Endothelial cell of umbilical vein (primary cell): ENCODE measurements at regions not wholly inside any gene's neighbourhood (a gene's known extent, or its start where the extent isn't known, plus 50 kb on each side); places are given as distances from the start of the nearest gene placed in this dataset.

ENCODE experiments used
- BruUV-seq: library from RNA; stranded (reverse); fragments of 400-500 nt; replicated peaks from 2 replicates; lab custom pipeline; 2021; lab: Mats Ljungman, UMichigan
- CTCF ChIA-PET: fragments of 300-600, 350-600 bp; sonication (Branson Sonifier 250); formaldehyde crosslinking; loops from one replicate; lab custom pipeline; 2021; ENCODE audit warnings: antibody characterized with exemption, inconsistent platforms; lab: Charles Lee
- POLR2A ChIA-PET: fragments of 300-600, 350-600 bp; sonication (Branson Sonifier 250); formaldehyde crosslinking; loops from one replicate; lab custom pipeline; 2021; ENCODE audit warnings: antibody characterized with exemption, inconsistent platforms; lab: Charles Lee
- DNase-seq: peaks from one replicate; pipeline ENCODE4 v3.0.0-alpha.2; 2011; ENCODE audit warnings: low read depth, low spot score
- FAIRE-seq: peaks from 2 replicates; lab custom pipeline; 2011; peaks lifted over from hg19 to GRCh38; lab: Jason Lieb, UNC
- H2AFZ ChIP-seq: 2 replicates; pipeline ENCODE4 v1.6.0; 2012; ENCODE audit warnings: low read depth, low read length, control low read depth, inconsistent platforms
- H3K27ac ChIP-seq: 2 replicates; pipeline ENCODE4 v1.5.1; 2011; ENCODE audit warnings: low read depth, mild to moderate bottlenecking, control low read depth, low read length, moderate library complexity; ENCODE audit not compliant: insufficient read depth
- H3K27me3 ChIP-seq, 2 experiments: 2 replicates each; pipeline versions ENCODE4 v1.6.0 to v1.6.1; 2011; ENCODE audit warnings: low read length in 2 of 2, mixed read lengths in 1 of 2; ENCODE audit not compliant: control insufficient read depth in 2 of 2, insufficient read depth in 2 of 2
- H3K36me3 ChIP-seq, 2 experiments: 2 replicates in 1 of 2; 3 replicates in 1 of 2; pipeline ENCODE4 v1.5.1; 2011; ENCODE audit warnings: low read length in 2 of 2, mild to moderate bottlenecking in 1 of 2, moderate library complexity in 1 of 2; ENCODE audit not compliant: control insufficient read depth in 2 of 2, insufficient read depth in 2 of 2; ENCODE audit errors: extremely low read depth in 1 of 2
- H3K4me1 ChIP-seq: 3 replicates; pipeline ENCODE4 v1.5.1; 2011; ENCODE audit warnings: mild to moderate bottlenecking, low read length; ENCODE audit not compliant: control insufficient read depth, insufficient read depth; ENCODE audit errors: extremely low read depth
- H3K4me2 ChIP-seq: 2 replicates; pipeline ENCODE4 v1.6.1; 2011; ENCODE audit warnings: low read length, control low read depth, mixed read lengths; ENCODE audit not compliant: insufficient read depth
- H3K4me3 ChIP-seq, 3 experiments: fragments of 200-600 bp in 1 of 3; sonication (generic), shearing (Covaris generic) in 1 of 3; replicated peaks in 1 of 3; 2 replicates each; pipeline ENCODE4 v1.5.1; 2011 to 2016; ENCODE audit warnings: control low read depth in 3 of 3, low read length in 3 of 3, mild to moderate bottlenecking in 2 of 3, inconsistent platforms in 1 of 3, low read depth in 1 of 3, moderate library complexity in 1 of 3; ENCODE audit not compliant: insufficient read depth in 1 of 3
- H3K79me2 ChIP-seq: 2 replicates; pipeline ENCODE4 v1.6.0; 2012; ENCODE audit warnings: low read length, inconsistent platforms; ENCODE audit not compliant: control insufficient read depth, insufficient read depth
- H3K9ac ChIP-seq: replicated peaks from 2 replicates; pipeline ENCODE3; 2011; ENCODE audit warnings: low read length, control low read depth; ENCODE audit not compliant: insufficient read depth; ENCODE audit errors: extremely low read depth
- H3K9me1 ChIP-seq: replicated peaks from 3 replicates; pipeline ENCODE4 v1.6.0; 2011; ENCODE audit warnings: mild to moderate bottlenecking, low read length; ENCODE audit not compliant: control insufficient read depth, insufficient read depth; ENCODE audit errors: extremely low read depth
- H3K9me3 ChIP-seq: replicated peaks from 2 replicates; pipeline ENCODE4 v1.5.1; 2012; ENCODE audit warnings: low read length, inconsistent platforms; ENCODE audit not compliant: control insufficient read depth, insufficient read depth
- H4K20me1 ChIP-seq: replicated peaks from 2 replicates; pipeline ENCODE3; 2011; ENCODE audit warnings: mild to moderate bottlenecking, low read length; ENCODE audit not compliant: control insufficient read depth, insufficient read depth; ENCODE audit errors: extremely low read depth
- EZH2 ChIP-seq: IDR thresholded peaks from 2 replicates; pipeline ENCODE4 v1.6.1; 2012; ENCODE audit warnings: borderline replicate concordance, low read depth, mild to moderate bottlenecking, moderate library complexity, low read length, inconsistent platforms; ENCODE audit not compliant: severe bottlenecking
- FOS ChIP-seq: IDR thresholded peaks from 2 replicates; pipeline ENCODE4 v1.6.1; 2011; ENCODE audit warnings: mild to moderate bottlenecking, low read length, moderate library complexity, borderline replicate concordance; ENCODE audit not compliant: insufficient read depth
- GATA2 ChIP-seq: IDR thresholded peaks from 2 replicates; pipeline ENCODE4 v1.7.0; 2011; ENCODE audit warnings: low read depth, mild to moderate bottlenecking, moderate library complexity, mixed read lengths, low read length; ENCODE audit not compliant: insufficient read length, insufficient read depth
- JUN ChIP-seq: IDR thresholded peaks from 2 replicates; pipeline ENCODE4 v1.6.1; 2011; ENCODE audit warnings: borderline replicate concordance, low read depth; ENCODE audit not compliant: insufficient read length, insufficient read depth
- MYC ChIP-seq: IDR thresholded peaks from one replicate; pipeline ENCODE4 v1.6.1; 2011; ENCODE audit warnings: mild to moderate bottlenecking, low read depth, low read length
- POLR2A ChIP-seq: IDR thresholded peaks from 2 replicates; pipeline ENCODE4 v1.6.1; 2012; ENCODE audit warnings: low read depth, mild to moderate bottlenecking, control low read depth, low read length
- POLR2AphosphoS5 ChIP-seq: IDR thresholded peaks from 2 replicates; pipeline ENCODE4 v1.6.1; 2012; ENCODE audit warnings: low read depth, mild to moderate bottlenecking, control low read depth, low read length, moderate library complexity; ENCODE audit not compliant: insufficient read depth
- dilution Hi-C: fragments of 300-500 bp; cut with MboI; formaldehyde crosslinking; loops from one replicate; pipeline ENCODE4 v1.15.0; 2019; ENCODE audit warnings: low sequenced_read_pairs; ENCODE audit not compliant: extremely low pct_ligation_motif_present
- intact Hi-C: fragments of 100-400 bp; cut with micrococcal nuclease; formaldehyde crosslinking; loops from one replicate; pipeline ENCODE4 v1.10.0; 2022
- TF ChIP-seq, protein P1 (sequence below): IDR thresholded peaks from 2 replicates; pipeline ENCODE4 v1.6.1; 2011; ENCODE audit not compliant: insufficient read depth, insufficient read length
- TF ChIP-seq, protein P2 (sequence below), 2 donors: IDR thresholded peaks; 1 replicate in 1 of 2; 2 replicates in 1 of 2; pipeline ENCODE4 v1.5.1; 2011; ENCODE audit warnings: low read length in 2 of 2, mild to moderate bottlenecking in 2 of 2, moderate library complexity in 2 of 2, control low read depth in 1 of 2, inconsistent platforms in 1 of 2, low read depth in 1 of 2; ENCODE audit not compliant: insufficient read depth in 1 of 2; ENCODE audit errors: extremely low read depth in 1 of 2

DNA sequence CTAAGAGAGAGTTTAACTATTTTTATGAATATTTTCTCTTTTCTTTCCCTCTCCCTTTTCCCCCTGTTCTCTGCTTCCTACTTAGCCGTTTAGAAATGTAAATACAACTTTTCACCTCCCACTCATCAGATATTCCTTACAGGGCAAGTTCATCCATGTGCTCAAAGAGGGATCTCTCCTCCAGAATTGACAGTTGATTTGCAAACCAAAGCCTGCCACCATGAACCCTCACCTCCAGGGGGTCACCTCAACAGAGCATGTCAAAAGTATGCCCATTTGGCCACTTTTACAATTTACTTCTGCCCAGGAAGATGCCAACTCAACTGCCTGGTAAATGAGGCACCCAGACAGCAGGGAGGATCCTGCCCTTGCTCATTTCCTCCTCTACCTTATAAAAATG lies 149.2 kb upstream of the GYPC start:
- H3K9me1 ChIP-seq = no peaks in the 10 kb centered on the region
- no peak overlapping the region for H3K27ac ChIP-seq
- DNase-seq = no peak
- H2AFZ ChIP-seq = no peak overlapping the region
- H3K4me1 ChIP-seq = no peaks in the 10 kb centered on the region
- CTCF ChIA-PET = no interaction called here
- no peaks in the 10 kb centered on the region for H3K27me3 ChIP-seq
- intact Hi-C loops (no loop called here), dilution Hi-C loops (no loop called here)
- no peak overlapping the region for H3K4me2 ChIP-seq
- no peaks in the 10 kb centered on the region for H4K20me1 ChIP-seq
- H3K36me3 ChIP-seq = no peaks in the 10 kb centered on the region
- no peak for FAIRE-seq
- no peaks in the 10 kb centered on the region for H3K79me2 ChIP-seq
- no peaks in the 10 kb centered on the region for H3K9me3 ChIP-seq
- BruUV-seq = no TSS peak
- H3K9ac ChIP-seq = no peak overlapping the region
- H3K4me3 ChIP-seq = no peak overlapping the region
- POLR2A ChIA-PET = no interaction called here
- no peak for TF ChIP-seq JUN
- TF ChIP-seq MYC = no peak
- TF ChIP-seq, protein P1, sequence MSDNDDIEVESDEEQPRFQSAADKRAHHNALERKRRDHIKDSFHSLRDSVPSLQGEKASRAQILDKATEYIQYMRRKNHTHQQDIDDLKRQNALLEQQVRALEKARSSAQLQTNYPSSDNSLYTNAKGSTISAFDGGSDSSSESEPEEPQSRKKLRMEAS = no peak
- no peak for TF ChIP-seq FOS
- TF ChIP-seq EZH2 = no peak
- TF ChIP-seq GATA2 = no peak
- TF ChIP-seq POLR2AphosphoS5 = no peak
- no peak for TF ChIP-seq POLR2A
- TF ChIP-seq, protein P2, sequence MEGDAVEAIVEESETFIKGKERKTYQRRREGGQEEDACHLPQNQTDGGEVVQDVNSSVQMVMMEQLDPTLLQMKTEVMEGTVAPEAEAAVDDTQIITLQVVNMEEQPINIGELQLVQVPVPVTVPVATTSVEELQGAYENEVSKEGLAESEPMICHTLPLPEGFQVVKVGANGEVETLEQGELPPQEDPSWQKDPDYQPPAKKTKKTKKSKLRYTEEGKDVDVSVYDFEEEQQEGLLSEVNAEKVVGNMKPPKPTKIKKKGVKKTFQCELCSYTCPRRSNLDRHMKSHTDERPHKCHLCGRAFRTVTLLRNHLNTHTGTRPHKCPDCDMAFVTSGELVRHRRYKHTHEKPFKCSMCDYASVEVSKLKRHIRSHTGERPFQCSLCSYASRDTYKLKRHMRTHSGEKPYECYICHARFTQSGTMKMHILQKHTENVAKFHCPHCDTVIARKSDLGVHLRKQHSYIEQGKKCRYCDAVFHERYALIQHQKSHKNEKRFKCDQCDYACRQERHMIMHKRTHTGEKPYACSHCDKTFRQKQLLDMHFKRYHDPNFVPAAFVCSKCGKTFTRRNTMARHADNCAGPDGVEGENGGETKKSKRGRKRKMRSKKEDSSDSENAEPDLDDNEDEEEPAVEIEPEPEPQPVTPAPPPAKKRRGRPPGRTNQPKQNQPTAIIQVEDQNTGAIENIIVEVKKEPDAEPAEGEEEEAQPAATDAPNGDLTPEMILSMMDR (IDR thresholded peaks at IDR 0.05; ENCODE audit: extremely low read depth in 1 of 2, insufficient read depth in 1 of 2, low read depth in 1 of 2, low read length in 2 of 2) = no peak
